ENCODE measurements at regions not wholly inside any gene's neighbourhood (a gene's known extent, or its start where the extent isn't known, plus 50 kb on each side); places are given as distances from the start of the nearest gene placed in this dataset.

DNA sequence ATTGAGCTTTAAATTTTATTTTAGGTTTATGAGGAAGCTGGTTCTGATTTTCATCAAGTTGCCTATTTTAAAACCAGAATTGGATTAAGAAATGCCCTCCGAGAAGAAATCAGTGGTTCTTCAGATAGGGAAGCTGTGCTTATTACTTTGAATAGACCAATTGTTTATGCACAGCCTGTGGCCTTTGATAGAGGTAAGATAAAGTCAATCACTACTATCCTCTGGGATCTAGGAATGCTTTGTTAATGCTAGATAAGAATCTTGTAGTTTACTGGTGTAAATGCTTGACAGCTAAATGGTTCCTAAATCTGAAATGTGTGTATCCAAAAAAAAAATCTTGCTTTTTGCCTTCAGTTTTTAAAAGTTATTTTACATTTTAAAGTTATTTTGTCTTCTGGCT lies 73.0 kb upstream of the ADAD1 start:
- DNase-seq: no peak

DNA sequence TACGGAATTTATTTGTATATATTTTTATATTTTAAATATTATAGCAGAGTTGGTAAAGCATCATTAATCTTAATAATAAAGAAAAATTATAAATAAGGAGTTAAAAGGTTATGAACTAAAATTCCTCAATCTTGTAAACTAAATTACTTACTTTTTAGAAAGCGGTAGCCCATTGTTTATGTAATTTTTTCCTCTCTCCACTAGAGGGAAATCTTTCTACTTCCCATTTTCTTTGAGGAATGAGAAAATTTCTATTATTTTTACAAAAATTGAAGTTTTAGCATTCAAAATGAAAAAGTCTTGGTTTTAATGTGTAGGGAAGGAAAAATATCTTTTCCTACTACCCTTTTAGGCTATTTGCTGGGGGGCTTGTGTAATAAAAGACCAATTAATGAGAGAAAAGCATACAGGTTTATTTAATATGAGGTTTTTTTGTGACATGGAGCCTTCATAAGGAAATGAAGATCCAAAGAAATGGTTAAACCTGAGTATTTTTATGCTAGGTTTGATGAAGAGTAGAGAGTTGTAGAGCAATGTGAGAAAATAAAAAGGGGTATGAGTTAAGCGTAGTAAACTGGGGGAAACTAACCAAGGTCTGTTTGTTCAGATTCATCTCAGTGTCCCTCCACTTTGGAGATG lies 68.7 kb upstream of the ADAD1 start:
- DNase-seq: no peak

- DNase-seq: no peak
Measured at GRCh38 chr4:122313006-122313646, 65.7 kb upstream of the ADAD1 start.

DNA sequence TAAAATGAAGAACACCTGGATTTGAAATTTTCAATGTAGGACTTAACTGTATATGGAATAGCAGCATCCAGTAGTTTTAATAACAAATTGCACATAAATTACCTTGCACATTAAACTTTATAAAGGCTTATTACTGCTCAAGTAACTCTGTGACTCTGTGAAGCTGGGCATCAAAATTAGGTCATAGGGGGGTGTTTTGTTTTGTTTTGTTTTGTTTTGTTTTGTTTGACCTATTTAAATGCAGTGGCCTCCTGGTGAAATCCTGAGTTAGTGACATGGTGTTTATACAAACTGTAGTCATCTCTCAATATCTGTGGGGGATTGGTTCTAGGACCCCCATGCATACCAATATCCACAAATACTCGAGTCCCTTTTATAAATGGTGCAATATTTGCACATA lies 51.9 kb upstream of the ADAD1 start:
- no peak for DNase-seq

DNA sequence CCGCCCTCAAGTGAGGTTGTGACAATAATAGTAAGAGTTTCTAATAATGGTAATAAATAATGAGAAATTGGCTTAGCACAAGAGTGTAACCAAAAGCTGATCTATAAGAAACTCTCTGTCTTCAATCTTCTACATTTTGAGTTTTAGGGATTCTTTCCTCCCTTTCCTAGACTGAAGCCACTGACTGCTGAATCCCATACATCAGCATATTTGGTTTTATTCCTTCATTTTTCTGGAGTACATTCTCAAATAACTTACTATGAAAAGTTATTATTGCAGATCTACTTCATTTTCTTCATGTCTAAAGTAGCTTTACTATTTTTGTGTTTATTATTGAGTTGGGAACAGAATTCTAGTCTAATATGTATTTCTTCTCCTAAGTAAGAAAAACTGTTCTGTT lies 49.9 kb upstream of the ADAD1 start:
- DNase-seq: no peak
